Islet of Langerhans (tissue), 1 donor: ENCODE measurements at regions not wholly inside any gene's neighbourhood (a gene's known extent, or its start where the extent isn't known, plus 50 kb on each side); places are given as distances from the start of the nearest gene placed in this dataset.

ENCODE experiments used
- FAIRE-seq: peaks from one replicate; lab custom pipeline; 2011; peaks lifted over from hg19 to GRCh38; lab: Jason Lieb, UNC

- no peak for FAIRE-seq
Measured at GRCh38 chr22:27205492-27206373, 548.3 kb downstream of the MIAT start.

DNA sequence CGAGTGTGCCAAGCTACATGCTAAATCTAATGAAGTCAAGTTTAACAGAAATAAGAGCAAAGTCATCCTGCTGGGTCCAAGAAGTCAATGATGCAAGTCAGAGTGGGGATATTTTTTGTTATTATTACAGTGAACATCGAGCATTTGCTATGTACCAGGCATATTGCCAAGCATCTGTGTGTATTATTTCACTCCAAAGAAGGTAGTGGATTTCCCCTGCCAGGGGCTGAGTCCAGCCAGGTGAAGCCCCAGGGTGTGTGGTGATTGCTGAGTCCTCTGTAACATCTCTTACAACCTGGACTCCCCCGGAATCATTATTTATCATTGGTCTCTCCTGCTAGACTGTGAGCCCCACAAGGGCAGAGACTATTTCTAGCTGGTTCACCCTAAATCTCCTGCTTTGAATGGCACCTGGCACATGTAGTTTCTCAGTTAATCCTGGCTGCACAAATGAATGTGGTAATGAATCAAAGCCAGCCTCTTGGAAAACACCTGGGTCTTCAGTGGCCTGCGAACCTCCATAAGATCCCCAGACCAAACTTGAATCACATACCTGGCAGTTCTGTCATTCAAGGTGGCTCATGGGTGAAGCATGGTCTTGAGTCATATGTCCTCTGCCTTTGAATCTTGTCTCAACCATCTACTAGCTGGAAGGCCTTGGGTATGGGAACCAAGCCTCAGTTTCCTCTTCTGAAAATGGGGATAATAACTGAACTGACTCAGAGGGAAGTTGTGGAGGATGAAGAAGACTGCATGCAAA is 549.2 kb downstream of the MIAT start:
- no peak for FAIRE-seq

DNA sequence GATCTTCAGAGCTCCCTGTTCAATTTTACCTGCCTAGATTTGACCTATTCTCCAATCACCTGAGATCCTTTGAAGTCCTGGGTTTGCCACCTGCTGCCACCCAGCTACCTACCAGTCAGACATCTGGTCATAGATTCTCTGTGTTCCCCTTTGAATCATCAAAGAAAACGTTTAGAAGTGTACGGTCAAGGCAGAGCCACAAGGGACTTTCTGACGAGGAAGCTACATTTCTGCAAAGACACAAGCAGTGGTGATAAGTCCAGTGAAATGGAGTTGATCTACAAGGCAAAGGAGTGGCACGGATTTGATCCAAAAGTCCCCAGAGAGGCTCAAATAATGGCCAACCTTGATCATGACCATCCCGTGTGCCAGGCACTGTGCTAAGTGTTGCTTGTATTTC is 549.9 kb downstream of the MIAT start:
- FAIRE-seq = no peak

- FAIRE-seq = no peak
Measured at GRCh38 chr22:27207907-27208306, 550.5 kb downstream of the MIAT start.

DNA sequence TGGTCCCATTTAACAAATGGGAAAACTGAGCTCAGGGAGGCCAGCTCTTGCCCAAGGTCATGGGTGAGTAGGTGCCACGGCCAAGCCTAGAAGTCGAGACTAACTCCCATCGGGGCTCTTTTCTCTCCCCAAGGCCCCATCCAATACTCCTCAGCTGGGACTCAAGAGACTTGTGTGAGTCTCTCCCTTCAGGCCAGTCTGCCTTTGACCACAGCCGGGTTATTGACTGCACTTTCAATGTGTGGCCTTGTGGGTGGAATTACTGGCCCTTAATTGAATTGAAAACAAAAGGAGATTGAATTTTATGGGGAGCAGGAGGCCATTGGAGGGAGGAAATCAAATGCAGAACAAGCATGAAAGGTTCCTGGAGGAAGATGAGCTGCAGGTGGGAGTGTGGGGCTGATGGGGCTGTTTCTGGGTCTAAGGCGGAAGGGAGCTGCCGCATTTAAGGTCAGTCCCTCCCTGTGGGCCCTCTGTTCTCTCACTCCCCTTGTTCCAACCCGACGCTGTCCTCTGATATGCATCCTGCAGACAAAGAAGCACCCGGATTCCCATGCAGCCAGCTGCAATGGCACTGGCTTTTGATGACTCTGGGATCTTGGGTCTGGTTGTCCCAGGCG is 552.8 kb downstream of the MIAT start:
- FAIRE-seq = no peak

- FAIRE-seq = no peak
Measured at GRCh38 chr22:27212102-27212501, 554.7 kb downstream of the MIAT start.

- no peak for FAIRE-seq
Measured at GRCh38 chr22:27212617-27213177, 555.3 kb downstream of the MIAT start.

DNA sequence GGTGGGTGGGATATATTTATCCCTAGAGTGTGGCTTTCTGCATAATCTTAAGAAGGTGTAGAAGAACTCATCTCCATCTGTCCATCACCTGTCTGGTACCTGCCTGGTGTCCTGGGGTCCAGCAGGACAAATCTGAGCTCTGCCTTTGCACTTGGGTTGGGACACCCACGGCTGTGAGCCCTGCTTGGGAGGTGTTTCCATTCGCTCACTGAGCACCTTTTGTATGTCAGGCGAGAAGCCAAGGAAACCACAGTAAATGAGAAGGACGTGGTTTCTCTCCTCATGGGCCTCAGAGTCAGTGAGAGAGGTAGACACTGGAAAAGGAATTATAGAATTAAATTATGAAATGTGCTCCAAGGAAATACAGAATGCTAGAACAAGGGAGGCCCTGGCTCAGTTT is 555.9 kb downstream of the MIAT start:
- FAIRE-seq = no peak

- FAIRE-seq = no peak
Measured at GRCh38 chr22:27213766-27214581, 556.6 kb downstream of the MIAT start.

GRCh38 chr22:27214691-27215090 is 557.3 kb downstream of the MIAT start:
- no peak for FAIRE-seq

DNA sequence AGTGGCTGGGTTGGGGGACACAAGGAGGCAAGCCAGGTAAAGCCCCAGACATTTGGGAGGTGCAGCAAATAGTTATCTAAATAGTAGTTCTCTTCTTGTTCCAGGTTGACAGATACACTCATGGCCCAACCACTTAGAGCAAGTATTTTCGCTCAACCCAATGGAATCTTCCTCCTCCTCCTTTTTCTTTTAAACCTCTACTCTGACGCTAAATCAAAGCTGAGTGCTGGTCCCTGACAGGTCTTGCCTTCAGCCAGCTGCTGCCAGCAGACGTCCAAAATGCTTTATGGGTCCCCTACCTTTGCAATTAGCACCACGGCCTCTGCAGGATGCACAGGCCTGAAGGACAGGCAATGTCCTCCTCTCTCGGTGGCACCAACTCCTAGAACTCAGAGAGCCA is 558.5 kb downstream of the MIAT start:
- FAIRE-seq = no peak

DNA sequence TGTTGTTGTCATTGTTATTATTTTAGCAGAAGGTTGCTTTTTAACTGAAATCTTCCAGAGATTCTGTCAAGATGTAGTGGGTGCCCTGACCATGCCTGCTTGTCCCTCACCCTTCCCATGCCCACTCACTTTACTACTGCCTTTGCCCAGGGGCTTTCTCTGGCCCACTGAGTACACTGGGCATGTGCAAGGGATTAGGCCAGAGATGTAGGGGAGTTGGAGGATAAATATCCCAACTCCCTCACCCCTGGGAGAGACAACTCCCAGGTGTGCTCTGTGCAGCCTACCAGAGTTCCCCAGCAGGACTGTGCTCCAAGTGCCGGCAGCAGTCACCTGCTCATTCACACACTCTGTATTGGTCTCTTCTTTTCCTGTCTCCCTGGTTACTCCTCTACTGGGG is 559.1 kb downstream of the MIAT start:
- FAIRE-seq = no peak

DNA sequence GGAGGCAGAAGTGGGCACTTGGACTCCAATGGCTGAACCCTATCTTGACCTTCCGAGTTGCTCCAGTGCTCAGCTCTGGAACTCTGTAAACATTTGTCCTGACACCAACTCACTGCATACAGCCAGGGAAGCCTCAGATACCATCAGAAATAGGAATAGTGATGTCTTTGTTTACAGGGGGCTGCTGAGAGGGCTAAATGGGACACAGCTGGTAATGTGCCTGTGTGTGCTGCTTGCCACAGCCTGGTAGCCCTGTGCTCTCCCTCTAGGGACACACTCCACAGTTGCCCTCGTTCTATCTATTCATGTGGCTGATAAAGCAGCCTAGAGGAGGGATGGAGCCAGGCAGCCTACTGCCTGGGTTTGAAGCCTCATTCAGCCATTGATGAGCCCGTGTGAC is 559.8 kb downstream of the MIAT start:
- no peak for FAIRE-seq

- no peak for FAIRE-seq
Measured at GRCh38 chr22:27218012-27218920, 560.9 kb downstream of the MIAT start.

GRCh38 chr22:27219036-27219435 is 561.6 kb downstream of the MIAT start:
- no peak for FAIRE-seq

DNA sequence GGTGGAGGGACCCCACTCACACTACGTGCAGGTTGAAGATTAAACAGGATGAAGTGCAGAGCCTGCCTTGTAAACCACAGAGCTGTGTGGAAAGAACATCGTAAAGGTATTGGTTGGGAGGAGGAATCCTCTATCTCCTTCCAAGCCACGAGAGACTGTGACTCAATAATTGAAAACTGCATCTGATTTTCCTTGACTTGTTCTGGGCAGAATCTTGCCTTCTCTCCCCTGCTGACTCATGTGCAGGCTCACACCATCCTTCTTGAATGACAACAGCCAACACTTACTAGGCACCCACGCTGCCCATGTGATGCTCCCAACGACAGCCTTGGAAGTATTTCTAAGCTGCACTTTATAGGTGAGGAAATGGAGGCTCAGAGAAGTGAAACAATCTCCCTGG is 563.0 kb downstream of the MIAT start:
- no peak for FAIRE-seq

GRCh38 chr22:27222178-27222577 is 564.8 kb downstream of the MIAT start:
- FAIRE-seq = no peak

DNA sequence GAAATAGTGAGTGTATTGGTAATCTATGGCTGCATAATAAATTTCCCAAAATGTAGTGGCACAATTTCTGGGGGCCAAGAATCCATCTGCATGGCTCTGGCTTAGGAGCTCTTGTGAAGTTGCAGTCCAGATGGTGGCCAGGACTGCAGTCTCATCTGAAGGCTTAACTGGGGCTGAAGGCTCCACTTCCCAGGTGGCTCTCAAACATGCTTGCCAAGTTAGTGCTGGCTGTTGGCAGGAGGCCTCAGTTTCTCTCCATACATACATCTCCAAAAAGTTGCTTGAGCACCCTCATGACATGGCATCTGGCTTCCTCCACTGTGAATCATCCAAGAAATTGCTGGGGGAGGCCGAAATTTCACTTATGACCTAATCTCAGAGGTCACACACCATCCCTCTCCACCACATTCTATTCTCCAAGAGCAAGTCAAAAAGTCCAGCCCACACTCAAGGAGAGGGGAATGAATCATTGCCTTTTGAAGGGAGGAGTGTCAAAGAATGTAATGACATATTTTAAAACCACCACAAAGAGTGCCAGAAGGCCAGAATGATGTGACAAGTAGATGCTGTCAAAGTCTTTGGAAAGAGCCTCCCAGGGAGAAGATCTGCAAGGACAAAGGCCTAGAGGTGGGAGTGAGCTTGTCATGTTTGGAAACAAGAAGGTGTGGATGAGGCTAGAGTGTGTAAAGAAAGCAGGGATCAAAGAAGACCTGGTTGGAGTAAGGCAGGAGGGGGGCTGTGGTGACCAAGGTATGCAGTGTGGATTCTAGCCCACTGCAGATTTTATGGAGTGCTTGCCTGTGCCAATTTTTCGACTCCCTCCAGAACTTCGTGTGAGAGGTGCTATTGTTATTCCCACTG is 566.2 kb downstream of the MIAT start:
- FAIRE-seq = no peak

GRCh38 chr22:27224485-27225374 is 567.3 kb downstream of the MIAT start:
- FAIRE-seq = no peak
